MM.1S (cell line): ENCODE measurements at regions not wholly inside any gene's neighbourhood (a gene's known extent, or its start where the extent isn't known, plus 50 kb on each side); places are given as distances from the start of the nearest gene placed in this dataset.

Experiments
- CTCF ChIP-seq: fragments of 300-600 bp; sonication (generic); IDR thresholded peaks from 2 replicates; pipeline ENCODE4 v1.5.1; 2016; ENCODE audit warnings: antibody characterized with exemption, low read length, mixed read lengths
- EZH2 ChIP-seq: fragments of 300-600 bp; sonication (generic); optimal IDR thresholded peaks from 2 replicates; pipeline ENCODE3; 2017; ENCODE audit warnings: low read depth, mild to moderate bottlenecking, antibody characterized with exemption, low read length, mixed read lengths
- EZH2phosphoT487 ChIP-seq: fragments of 300-600 bp; sonication (generic); IDR thresholded peaks from 2 replicates; pipeline ENCODE4 v1.6.1; 2018; ENCODE audit warnings: antibody characterized with exemption, low read length

- TF ChIP-seq CTCF: no peak
- TF ChIP-seq EZH2: no peak
- TF ChIP-seq EZH2phosphoT487: no peak
Measured at GRCh38 chr20:22404419-22405170, 179.8 kb downstream of the FOXA2 start.
